GM18511 (cell line): ENCODE measurements at regions not wholly inside any gene's neighbourhood (a gene's known extent, or its start where the extent isn't known, plus 50 kb on each side); places are given as distances from the start of the nearest gene placed in this dataset.

Experiments used
- ATAC-seq: cut with Tn5 transposase; IDR thresholded peaks from one replicate; pipeline ENCODE4 v1.9.1; 2021; ENCODE audit warnings: mild to moderate bottlenecking, moderate library complexity; ENCODE audit not compliant: unreplicated experiment

DNA sequence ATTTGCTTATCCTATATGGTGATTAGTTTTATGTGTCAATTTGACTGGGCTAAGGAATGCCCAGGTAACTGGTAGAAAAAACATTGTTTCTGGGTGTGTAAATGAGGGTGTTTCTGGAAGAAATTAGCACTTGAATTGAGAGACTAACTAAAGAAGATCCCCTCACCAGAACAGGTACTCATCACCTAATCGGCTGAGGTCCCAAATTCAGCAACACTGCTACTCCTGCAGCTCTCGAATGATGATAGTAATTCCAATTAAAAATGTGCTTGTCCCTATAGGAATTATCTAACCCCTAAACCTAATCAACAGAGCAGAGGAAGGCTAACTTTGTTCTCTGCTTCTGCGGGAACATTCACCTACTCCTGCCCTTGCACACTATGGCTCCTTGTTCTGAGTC, 464.5 kb upstream of the CHST9 start:
- no peak for ATAC-seq

DNA sequence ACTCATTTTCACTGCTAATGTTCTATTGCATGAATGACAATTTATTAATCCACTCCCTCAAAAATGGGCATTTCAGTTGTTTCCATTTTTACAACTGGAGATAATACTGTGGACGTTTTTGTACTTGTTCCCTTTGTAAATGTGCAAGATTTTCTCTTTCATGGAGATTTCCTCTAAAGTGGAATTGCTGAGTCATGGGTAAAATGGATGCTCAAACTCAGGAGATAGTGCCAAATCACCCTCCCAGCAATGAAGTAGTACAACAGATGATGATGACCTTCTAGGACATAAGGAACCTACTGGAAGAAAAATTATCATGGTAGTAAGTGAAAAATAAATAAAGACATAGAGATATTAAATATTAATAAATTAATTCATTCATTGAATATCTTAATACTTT, 460.8 kb upstream of the CHST9 start:
- ATAC-seq = no peak

DNA sequence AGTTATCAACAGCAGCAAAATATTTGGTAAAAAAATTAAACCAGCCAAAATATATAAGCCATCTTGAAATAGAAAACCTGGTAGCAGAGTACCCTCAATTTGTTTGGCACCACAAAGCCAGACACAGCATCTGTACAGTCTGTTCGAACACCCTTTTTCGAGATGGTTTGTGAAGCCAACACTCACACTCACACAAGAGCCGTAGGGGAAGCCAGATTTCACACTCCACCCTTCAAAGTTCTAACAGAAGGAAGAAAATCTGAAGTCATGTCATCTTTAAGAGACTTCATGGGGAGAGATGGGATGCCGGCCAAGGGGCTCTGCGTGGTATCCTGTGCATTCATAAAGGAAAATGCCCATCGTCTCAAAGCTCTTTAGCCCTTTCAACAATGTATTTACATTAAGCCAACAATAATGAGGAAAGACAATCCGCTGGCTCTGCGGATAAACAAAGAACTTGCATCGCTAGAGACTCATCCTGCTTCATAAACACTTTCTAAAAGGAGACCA, 451.5 kb upstream of the CHST9 start:
- ATAC-seq = no peak

DNA sequence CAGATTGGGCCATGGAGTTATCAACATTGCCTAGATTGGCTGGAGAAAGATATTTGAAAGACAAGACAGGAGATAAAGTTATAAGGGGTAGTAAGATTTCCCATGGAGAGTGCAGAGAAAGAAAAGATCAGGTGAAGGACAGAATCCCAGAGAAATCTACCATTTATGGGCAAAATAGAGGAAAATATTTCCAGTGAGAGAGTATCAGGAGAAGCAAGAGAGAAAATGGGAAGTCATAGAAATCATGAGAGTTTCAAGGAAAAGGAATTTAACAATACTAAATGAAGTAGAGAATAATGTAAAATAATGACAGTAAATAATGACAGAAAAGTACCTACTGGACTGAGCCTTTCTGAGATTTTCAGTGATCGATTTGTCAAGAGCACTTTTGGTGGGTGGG, 447.6 kb upstream of the CHST9 start:
- ATAC-seq = no peak

DNA sequence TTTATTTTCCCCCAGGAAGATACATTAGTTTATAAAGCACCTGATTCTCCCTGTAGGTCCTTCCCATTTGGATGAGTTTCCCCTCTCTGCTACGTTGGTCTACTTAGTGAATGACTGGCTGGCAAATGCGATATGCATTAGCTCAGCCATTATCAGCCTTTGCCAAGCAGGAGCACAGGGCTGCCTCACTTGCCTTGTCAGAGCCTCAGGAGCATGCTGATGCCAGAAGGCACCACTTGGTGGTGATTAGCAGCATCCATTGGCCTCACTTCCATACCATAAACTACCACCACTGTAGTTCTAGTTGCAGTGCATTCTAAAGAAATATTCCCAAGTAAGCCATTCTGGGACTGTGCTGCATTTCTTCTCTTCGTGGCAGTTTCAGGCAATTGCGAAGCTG, 442.8 kb upstream of the CHST9 start:
- no peak for ATAC-seq

DNA sequence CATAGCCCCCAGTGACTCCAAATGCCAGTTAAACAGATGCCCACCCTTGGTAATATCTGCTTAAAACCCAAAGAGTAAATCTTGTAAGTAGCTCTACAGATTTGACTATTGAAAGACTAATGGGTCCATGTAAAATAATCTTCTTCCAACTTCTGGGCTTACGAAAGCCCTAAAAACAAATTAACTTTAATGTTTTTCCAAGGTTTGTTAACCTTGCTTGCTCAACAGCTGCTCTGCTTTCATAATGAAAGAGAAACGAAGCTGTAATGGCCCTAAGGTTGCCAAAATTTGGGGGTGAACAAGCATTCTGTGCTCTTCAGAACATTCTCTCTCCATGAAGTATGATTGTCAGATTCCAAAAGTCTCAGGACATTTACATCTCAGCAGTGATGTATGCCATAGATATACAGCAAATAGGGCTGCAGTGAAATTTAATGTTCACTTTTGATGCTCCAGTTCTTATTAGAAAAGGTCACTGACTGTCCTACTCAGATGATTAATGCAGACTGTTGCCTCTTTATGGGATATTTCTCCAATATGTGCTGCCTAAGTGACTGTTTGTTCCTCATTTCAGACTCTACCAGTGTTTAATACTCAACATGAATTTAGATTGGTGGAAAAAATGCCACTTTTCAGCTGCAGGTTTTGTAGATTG, 436.3 kb upstream of the CHST9 start:
- no peak for ATAC-seq

DNA sequence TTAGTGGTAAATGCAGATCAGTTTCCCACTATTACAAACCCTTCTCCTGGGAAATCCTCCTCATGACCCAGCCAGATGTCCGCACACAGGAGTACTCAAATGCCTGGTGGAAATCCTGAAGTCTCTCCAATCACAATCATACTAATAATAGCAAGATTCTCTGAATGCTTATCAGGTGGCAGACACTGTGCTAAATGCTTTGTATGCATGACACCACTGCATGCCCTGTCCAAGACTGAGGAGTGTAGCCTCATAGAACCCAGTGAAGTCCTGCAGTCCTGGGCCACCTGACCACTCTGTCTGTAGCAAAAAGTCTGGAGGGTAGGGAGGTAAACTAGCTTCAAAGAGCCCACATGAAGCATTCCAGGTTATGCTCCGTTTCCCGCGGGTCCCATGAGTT, 434.8 kb upstream of the CHST9 start:
- ATAC-seq = no peak

DNA sequence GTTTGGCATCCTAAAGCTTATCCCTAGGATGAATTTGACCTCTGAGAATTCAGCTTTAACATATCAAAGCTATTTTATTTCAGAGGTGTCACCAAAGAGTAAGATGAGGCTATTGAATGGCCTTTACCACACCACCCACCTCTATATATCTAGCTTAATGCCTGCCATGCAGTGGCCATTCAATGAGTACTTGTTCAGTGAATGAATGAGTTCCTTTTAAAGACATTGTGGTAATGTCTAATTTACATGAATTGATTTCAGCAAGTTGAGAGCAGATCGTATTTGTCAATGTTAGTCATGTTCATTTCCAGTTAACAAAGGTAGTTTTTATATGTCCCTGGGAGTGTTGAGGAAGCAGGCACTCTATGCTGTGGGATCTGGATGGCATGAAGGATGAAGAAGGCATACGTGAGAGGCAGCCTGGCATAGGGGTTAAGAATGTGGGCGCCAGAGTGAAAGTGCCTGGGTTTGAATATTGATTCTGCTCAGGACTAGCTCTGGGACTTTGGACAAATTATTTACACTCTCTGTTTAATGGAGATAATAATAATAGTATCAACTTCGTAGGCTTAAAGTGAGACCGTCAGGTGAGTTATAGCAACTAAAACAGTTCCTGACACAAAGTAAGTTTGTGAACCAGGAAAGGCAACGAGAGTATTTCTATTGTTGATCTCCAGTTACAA, 434.1 kb upstream of the CHST9 start:
- no peak for ATAC-seq

DNA sequence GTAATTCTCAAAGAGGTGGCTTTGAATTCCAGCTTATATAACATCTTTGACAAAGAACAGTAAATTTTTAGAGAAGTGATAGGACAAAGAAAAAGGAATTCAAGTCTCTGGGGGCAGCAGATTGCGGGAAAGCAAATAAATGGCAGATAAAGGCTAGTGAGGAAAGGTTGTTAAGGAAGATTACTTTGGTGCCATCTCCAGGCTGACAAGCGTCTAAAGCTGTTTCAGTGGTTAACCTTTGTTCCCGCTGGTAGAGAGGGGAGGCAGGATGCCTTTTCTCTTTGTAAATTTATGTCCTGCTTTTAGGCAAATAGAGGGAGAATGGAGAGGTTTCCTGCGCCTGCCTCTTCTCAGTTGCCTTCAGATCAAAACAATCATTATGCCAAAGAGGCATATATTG, 431.2 kb upstream of the CHST9 start:
- no peak for ATAC-seq

DNA sequence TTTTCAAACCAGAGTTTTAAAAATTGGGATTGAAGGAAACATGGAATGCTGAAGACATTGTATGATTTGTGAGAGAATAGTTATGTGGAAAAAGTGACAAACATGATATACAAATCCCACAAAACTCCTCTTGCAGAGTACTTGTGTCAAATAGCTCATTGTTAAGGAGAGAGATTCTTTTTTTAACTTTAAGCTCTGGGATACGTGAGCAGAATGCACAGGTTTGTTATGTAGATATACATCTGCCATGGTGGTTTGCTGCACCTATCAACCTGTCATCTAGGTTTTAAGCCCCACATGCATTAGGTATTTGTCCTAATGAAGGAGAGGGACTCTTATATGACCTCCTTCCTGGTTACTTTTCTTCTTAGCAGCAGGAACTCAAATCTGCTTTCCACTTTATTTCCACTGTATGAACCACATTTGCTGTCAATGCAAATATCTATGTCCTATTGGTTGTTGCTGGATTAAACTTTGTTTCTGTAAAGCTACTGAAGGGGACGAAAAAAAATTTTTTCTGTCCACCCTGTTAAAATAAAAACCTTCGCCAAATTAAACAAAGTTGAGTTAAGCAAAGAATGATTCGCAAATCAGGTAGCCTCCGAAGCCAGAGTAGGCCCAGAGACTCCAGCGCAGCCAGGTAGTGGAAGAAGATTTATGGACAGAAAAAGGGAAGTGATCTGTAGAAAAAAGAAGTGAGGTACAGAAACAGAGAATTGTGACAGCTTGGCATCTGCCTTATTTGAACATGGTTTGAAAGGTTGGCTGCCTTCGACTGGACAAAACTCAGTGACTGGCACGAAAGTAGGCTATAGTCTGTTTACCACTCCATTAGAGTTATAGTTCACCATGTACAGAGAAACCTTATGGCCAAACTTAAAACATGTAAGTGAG, 430.1 kb upstream of the CHST9 start:
- ATAC-seq = no peak

DNA sequence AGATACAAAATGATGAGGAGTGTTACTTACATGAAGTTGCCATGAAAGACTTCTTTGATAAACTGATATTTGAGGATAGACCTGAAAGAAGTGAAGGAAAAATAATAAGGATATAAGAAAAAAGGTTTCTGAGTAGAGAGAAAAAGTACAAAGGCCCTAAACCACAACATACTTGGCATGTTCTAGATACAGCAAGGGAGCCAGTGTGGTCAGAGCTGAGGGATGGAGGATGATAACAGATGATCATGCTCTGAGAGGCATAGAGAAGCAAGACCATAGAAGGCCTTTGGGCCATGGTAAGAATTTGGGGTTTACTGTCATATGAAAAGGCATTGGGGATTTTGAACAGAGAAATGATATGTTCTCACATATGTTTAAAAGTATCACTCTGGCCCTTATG, 424.1 kb upstream of the CHST9 start:
- no peak for ATAC-seq

DNA sequence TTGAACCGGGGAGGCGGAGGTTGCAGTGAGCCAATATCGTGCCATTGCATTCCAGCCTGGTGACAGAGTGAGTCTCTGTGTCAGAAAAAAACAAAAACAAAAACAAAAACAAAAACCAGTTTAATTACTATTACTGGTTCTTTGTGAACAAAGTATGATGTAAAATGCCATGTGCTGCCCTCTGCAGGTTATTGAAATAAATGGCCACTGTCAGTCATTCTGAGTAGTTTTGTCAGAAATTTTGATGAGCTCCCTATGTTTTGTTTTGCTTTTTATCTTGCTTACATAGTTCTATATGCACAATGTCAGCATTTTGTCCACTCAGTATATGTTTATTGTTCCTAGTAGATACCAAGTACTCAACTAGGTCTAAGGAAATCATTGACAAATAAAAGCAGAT, 423.6 kb upstream of the CHST9 start:
- ATAC-seq = no peak

DNA sequence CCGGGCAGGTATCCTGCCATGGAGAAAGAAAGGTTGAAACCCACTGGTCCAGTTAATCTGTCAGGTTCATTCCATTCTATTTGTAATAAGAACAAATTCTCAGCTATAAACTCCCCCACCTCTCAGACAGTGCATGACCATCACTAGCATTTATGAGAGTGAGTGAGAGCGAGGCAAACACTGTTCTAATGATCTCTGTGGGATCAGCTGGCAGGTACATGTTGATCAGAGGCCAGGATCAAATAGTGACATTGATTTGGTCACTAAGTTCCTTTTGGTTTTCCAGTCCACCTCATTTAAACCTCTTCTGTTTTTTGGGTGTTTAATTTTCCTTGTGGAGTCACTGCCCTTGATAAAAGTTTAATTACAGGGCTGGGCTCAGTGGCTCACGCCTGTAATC, 423.1 kb upstream of the CHST9 start:
- no peak for ATAC-seq

DNA sequence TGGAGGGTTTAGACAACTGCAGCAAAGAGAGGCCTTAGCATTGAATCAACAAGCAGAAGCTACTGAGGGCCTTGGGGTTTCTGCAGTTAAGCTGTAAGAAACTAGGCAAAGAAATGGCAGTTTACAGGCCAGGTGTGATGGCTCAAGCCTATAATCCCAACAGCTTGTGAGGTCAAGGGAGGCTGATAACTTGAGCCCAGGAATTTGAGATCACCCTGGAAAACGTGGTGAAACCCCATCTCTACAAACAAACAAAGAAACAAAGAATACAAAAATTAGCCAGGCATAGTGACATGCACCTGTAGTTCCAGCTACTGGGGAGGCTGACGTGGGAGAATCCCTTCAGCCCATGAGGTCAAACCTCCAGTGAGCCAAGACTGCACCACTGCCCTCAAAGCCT, 421.6 kb upstream of the CHST9 start:
- no peak for ATAC-seq

DNA sequence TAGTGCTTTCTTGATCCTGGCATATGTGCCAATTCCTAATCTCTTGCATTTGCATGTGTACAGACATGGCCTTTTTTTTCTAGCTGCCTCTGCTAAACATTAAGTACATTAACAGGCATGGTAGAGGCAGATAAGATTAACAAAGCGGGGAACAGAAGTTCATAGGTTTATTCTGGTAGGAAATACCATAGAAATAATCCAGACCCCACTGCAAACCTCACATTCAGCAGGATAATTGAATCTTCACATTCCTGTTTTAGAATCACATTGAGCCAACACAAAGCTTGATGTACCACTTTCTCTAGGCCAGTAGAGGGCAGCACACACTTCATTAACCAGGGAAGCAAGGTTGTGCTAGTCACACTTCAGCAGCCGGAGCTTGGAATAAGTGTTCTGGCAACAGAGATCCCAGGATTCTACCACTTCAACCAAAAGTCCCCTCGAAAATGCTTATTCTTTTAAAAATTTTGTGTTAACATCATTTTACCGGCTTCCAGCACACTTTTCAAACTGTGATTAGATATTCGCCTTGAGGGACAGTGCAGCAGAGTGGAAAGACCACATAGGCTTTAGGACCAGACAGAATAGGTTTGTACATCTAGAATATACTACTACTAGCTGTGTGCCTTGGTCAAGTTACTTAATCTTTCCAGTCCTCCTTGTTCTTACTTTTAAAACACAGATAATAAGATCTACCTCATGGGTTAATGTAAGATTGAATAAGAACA, 420.2 kb upstream of the CHST9 start:
- ATAC-seq = peak; percentile 90

DNA sequence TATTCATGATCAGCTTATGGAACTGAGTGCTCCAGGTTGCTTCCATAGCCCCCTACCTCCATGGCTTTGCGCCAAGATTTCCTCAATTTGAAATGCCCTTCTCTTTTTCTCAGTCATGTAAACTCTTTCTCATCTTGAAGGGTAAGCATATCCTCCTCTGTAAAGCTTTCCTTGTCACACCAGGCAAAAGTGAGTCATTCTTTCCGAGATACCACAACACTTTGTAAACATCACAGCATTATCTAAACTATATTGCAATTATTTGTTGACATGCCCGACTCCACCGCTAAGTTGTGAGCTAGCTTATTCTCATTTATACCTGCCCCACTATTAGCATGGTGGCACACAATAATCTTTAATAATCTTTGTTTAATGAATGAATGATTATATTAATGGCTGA, 419.5 kb upstream of the CHST9 start:
- no peak for ATAC-seq

DNA sequence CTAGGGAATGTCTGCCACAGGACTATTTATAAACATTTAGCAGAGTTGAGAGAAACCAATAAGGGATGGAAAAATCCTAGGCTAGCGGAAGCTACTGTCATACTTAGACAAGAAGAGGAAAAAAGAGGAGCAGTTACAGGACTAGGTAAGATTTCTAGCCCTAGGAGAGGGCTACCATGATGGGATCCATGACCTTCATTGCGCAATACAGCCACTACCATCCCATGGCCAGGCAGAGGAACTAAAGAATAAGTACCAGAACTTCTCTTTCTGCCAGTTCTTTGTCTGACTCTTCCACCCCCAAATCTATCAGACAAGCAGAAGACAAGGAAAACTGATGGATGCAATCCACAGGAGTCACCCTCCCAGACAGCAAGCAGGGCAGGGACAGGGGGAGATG, 417.0 kb upstream of the CHST9 start:
- ATAC-seq = no peak

DNA sequence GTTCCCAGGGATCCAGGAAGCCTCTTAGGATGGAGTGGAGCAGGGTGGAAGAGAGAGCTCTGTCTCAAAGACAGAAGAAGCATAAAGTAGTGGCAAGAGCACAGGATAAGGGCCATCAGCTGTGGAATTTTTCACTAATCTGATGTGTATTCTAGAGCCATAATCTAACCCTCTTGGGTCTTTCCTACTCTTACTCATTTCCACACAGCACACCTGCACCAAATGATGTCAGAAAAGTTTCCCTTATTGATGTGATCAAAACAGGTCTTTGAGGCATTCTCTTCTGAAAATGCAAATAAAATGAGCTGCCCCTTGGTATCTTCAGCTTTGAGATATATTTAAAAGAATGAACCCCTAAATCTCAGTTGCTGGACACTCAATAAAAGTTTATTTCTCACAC, 415.1 kb upstream of the CHST9 start:
- ATAC-seq = no peak

DNA sequence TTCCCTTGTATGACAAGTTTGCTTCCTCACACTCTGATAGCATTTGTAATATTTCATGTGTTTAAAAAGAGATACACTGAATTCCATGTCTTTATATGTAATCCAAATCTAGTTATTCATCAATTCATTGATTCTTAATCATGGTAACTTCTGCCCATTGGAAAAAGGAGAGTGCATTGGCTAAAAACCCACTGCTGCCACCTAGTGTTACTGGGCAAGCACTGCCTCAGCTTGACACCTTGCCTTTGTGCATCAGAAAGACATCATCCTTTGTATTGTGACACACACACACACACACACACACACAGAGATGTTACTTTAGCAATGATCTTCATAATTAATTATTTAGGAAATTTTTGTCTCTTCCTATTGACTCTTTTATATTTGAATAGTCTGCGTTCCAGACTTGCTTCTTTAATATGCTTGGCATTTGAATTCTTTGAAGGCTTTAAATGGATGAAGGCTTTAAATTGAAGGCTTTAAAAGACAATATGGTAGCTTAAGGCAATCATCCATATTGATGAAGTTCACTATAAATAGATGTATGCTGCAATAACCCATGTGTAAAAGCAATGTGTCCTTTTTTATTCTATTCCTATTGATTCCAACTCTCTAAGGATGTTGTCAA, 414.2 kb upstream of the CHST9 start:
- peak; percentile 80 for ATAC-seq

DNA sequence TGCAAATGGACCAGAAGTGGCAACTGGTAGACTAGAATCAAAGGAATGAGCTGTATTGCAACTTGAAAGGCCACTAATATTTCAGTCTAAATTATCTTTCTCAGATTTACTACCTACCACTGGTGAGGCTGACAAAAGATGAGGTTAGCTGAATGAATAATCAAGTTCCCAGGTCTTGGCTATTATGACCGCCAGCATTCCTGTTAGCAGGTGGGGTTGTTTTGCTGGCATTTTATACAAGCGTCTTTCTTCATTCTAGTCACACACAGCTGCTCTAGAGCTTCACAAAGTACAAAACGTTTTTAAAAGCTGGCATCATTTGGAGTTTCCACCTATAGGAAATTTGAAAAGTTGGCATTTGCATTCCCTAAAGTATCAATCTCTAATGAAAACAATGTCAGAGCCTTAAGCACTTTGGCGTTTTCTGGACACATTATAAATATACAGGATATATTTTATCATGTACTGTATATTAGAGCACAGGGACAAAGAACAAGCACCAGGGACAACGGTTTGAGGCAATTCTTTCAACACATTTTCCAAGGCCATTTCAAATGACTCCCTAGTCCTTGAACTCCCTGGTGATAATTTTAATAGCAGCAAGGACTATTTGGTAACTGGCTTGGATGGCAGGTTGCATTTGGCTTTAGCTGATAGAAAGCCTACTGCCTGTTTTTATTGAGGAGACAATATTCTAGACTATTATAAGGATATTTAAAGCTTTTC, 410.2 kb upstream of the CHST9 start:
- no peak for ATAC-seq
